Cardiac muscle cell (in vitro differentiated cells and primary cell): ENCODE measurements at regions not wholly inside any gene's neighbourhood (a gene's known extent, or its start where the extent isn't known, plus 50 kb on each side); places are given as distances from the start of the nearest gene placed in this dataset.
A peak's percentile ranks its signal among the peaks of the same experiment; 100 is the strongest.

Source experiments
- DNase-seq, 2 donors: peaks; one replicate each; pipeline versions ENCODE4 v3.0.0 to v3.0.0-alpha.2; 2010 to 2017; ENCODE audit warnings: low read depth in 1 of 2, low spot score in 1 of 2
- H3K27ac ChIP-seq: fragments of 200-600 bp; sonication (generic); 2 replicates; pipeline ENCODE4 v1.5.1; 2016
- H3K27me3 ChIP-seq: fragments of 200-600 bp; sonication (generic); 2 replicates; pipeline ENCODE4 v1.6.0; 2016; ENCODE audit warnings: control low read depth
- H3K36me3 ChIP-seq: fragments of 200-600 bp; sonication (generic); 2 replicates; pipeline ENCODE4 v1.5.1; 2016; ENCODE audit warnings: control low read depth
- H3K4me1 ChIP-seq: fragments of 200-600 bp; sonication (generic); 2 replicates; pipeline ENCODE4 v1.8.1; 2017; ENCODE audit warnings: low read depth, mild to moderate bottlenecking, mixed run types
- H3K4me3 ChIP-seq: fragments of 200-600 bp; sonication (generic); 2 replicates; pipeline ENCODE4 v1.5.1; 2016; ENCODE audit warnings: mild to moderate bottlenecking
- H3K9me3 ChIP-seq: fragments of 200-600 bp; sonication (generic); 2 replicates; pipeline ENCODE4 v1.5.1; 2017; ENCODE audit warnings: low read depth, mild to moderate bottlenecking, control low read depth
- TF ChIP-seq, protein P1 (sequence below): IDR thresholded peaks from 2 replicates; pipeline ENCODE4 v1.5.1; 2012; ENCODE audit warnings: low read depth, mild to moderate bottlenecking, low read length

GRCh38 chrX:134184936-134185335 lies 52.0 kb upstream of the CCDC160 start:
- H3K27me3 ChIP-seq, result no peaks in the 10 kb centered on the region
- DNase-seq, result no peak
- TF ChIP-seq, protein P1, sequence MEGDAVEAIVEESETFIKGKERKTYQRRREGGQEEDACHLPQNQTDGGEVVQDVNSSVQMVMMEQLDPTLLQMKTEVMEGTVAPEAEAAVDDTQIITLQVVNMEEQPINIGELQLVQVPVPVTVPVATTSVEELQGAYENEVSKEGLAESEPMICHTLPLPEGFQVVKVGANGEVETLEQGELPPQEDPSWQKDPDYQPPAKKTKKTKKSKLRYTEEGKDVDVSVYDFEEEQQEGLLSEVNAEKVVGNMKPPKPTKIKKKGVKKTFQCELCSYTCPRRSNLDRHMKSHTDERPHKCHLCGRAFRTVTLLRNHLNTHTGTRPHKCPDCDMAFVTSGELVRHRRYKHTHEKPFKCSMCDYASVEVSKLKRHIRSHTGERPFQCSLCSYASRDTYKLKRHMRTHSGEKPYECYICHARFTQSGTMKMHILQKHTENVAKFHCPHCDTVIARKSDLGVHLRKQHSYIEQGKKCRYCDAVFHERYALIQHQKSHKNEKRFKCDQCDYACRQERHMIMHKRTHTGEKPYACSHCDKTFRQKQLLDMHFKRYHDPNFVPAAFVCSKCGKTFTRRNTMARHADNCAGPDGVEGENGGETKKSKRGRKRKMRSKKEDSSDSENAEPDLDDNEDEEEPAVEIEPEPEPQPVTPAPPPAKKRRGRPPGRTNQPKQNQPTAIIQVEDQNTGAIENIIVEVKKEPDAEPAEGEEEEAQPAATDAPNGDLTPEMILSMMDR, result no peak
- H3K27ac ChIP-seq, result no peak overlapping the region
- H3K36me3 ChIP-seq, result no peaks in the 10 kb centered on the region
- H3K4me1 ChIP-seq, result peaks cover 43% of the 10 kb centered on the region
- no peak overlapping the region for H3K4me3 ChIP-seq
- no peaks in the 10 kb centered on the region for H3K9me3 ChIP-seq

- TF ChIP-seq, protein P1, result no peak
Observed at GRCh38 chrX:134186362-134187121, 50.4 kb upstream of the CCDC160 start.

More at GRCh38 chrX:134186362-134187121, 50.4 kb upstream of the CCDC160 start:
- no peaks in the 10 kb centered on the region for H3K9me3 ChIP-seq
- no peak overlapping the region for H3K4me3 ChIP-seq
- H3K27me3 ChIP-seq, result no peaks in the 10 kb centered on the region
- no peaks in the 10 kb centered on the region for H3K36me3 ChIP-seq
- peak overlapping the region; percentile 42 for H3K27ac ChIP-seq
- peak in 1 of 2 donors; percentile 25 for DNase-seq
- H3K4me1 ChIP-seq, result peaks cover 34% of the 10 kb centered on the region
